GM12878 (cell line): ENCODE measurements at regions not wholly inside any gene's neighbourhood (a gene's known extent, or its start where the extent isn't known, plus 50 kb on each side); places are given as distances from the start of the nearest gene placed in this dataset.
A peak's percentile ranks its signal among the peaks of the same experiment; 100 is the strongest.

Source experiments
- ATAC-seq: fragments of 200-7000 bp; cut with Tn5 transposase; 3 replicates; pipeline ENCODE4 v1.9.1; 2020; ENCODE audit warnings: mild to moderate bottlenecking, moderate library complexity
- BruUV-seq: library from RNA; stranded (reverse); fragments of 400-500 nt; replicated peaks from 2 replicates; lab custom pipeline; 2021; lab: Mats Ljungman, UMichigan
- CTCF ChIA-PET: fragments of 300-600 bp; sonication (Branson Sonifier 250); formaldehyde crosslinking; extraction: SDS; loops from one replicate; lab custom pipeline; 2021; ENCODE audit warnings: inconsistent platforms; lab: Yijun Ruan, JAX
- POLR2A ChIA-PET: fragments of 350-600 bp; formaldehyde crosslinking; extraction: SDS; loops from one replicate; lab custom pipeline; 2021; ENCODE audit warnings: inconsistent platforms; lab: Charles Lee
- RAD21 ChIA-PET: fragments of 300-600 bp; sonication (Branson Sonifier 250); formaldehyde crosslinking; loops from one replicate; lab custom pipeline; 2023; ENCODE audit warnings: antibody characterized with exemption; ENCODE audit not compliant: unreplicated experiment; lab: Charles Lee
- SMC1A ChIA-PET: fragments of 300-600 bp; sonication (Branson Sonifier 250); formaldehyde crosslinking; loops from one replicate; lab custom pipeline; 2023; ENCODE audit not compliant: unreplicated experiment, uncharacterized antibody; lab: Charles Lee
- DNase-seq: peaks from one replicate; pipeline ENCODE4 v3.0.0-alpha.2; 2011; ENCODE audit warnings: low read depth, low spot score
- FAIRE-seq: peaks from 3 replicates; lab custom pipeline; 2011; peaks lifted over from hg19 to GRCh38; lab: Jason Lieb, UNC
- H2AFZ ChIP-seq: 2 replicates; pipeline ENCODE4 v1.6.0; 2011; ENCODE audit warnings: low read depth, low read length, control low read depth; ENCODE audit not compliant: control insufficient read depth
- H3K27ac ChIP-seq: 2 replicates; pipeline ENCODE4 v1.5.1; 2011; ENCODE audit warnings: control low read depth; ENCODE audit not compliant: control insufficient read depth, insufficient read depth
- H3K27me3 ChIP-seq, 2 experiments: replicated peaks in 1 of 2; 2 replicates each; pipeline versions ENCODE4 v1.6.0 to v1.6.1; 2011; ENCODE audit warnings: low read length in 1 of 2; ENCODE audit not compliant: control insufficient read depth in 2 of 2, insufficient read depth in 2 of 2
- H3K36me3 ChIP-seq, 2 experiments: 2 replicates each; pipeline ENCODE4 v1.5.1; 2011; ENCODE audit warnings: low read length in 1 of 2; ENCODE audit not compliant: control insufficient read depth in 2 of 2, insufficient read depth in 2 of 2
- H3K4me1 ChIP-seq: 2 replicates; pipeline ENCODE4 v1.6.1; 2011; ENCODE audit warnings: mild to moderate bottlenecking, low read length, moderate library complexity, mixed read lengths; ENCODE audit not compliant: control insufficient read depth, insufficient read depth
- H3K4me2 ChIP-seq: 2 replicates; pipeline ENCODE4 v1.6.0; 2011; ENCODE audit warnings: control low read depth; ENCODE audit not compliant: control insufficient read depth, insufficient read depth
- H3K4me3 ChIP-seq: fragments of 200-600 bp; sonication (generic); 2 replicates; pipeline ENCODE4 v1.5.1; 2016
- H3K79me2 ChIP-seq: 2 replicates; pipeline ENCODE4 v1.6.0; 2011; ENCODE audit warnings: low read length; ENCODE audit not compliant: control insufficient read depth, insufficient read depth
- H3K9ac ChIP-seq: 2 replicates; pipeline ENCODE4 v1.8.0; 2011; ENCODE audit warnings: low read length, control low read depth, mixed read lengths; ENCODE audit not compliant: control insufficient read depth, insufficient read depth
- H3K9me3 ChIP-seq: replicated peaks from 3 replicates; pipeline ENCODE4 v1.5.1; 2011; ENCODE audit warnings: mild to moderate bottlenecking, low read length; ENCODE audit not compliant: control insufficient read depth, insufficient read depth
- H4K20me1 ChIP-seq: 2 replicates; pipeline ENCODE4 v1.6.0; 2011; ENCODE audit not compliant: control insufficient read depth, insufficient read depth
- CBX3 ChIP-seq: fragments of 200-600 bp; sonication (generic); IDR thresholded peaks from 2 replicates; pipeline ENCODE4 v1.6.1; 2016; ENCODE audit warnings: low read depth, borderline replicate concordance
- FOXK2 ChIP-seq: fragments of 450-650 bp; IDR thresholded peaks from 2 replicates; pipeline ENCODE4 v1.6.1; 2017; ENCODE audit warnings: mild to moderate bottlenecking, moderate library complexity
- HDAC6 ChIP-seq: fragments of 200-600 bp; sonication (generic); IDR thresholded peaks from one replicate; pipeline ENCODE4 v1.8.0; 2017; ENCODE audit warnings: antibody characterized with exemption; ENCODE audit not compliant: unreplicated experiment
- IKZF2 ChIP-seq, 2 experiments: fragments of 450-650 bp; IDR thresholded peaks; 2 replicates each; pipeline ENCODE4 v1.6.1; 2017; ENCODE audit warnings: mild to moderate bottlenecking in 2 of 2, moderate library complexity in 2 of 2
- MXI1 ChIP-seq: fragments of 150-350 bp; IDR thresholded peaks from 2 replicates; pipeline ENCODE4 v1.6.1; 2011; ENCODE audit warnings: low read depth, mild to moderate bottlenecking, inconsistent platforms, low read length, improper control_type of control experiment
- NBN ChIP-seq: fragments of 450-650 bp; IDR thresholded peaks from 2 replicates; pipeline ENCODE4 v1.6.1; 2016
- NFXL1 ChIP-seq: fragments of 450-650 bp; IDR thresholded peaks from 2 replicates; pipeline ENCODE4 v1.6.1; 2017; ENCODE audit warnings: antibody characterized with exemption, mild to moderate bottlenecking, borderline replicate concordance
- RAD51 ChIP-seq: fragments of 450-650 bp; IDR thresholded peaks from 2 replicates; pipeline ENCODE4 v1.6.1; 2016; ENCODE audit warnings: moderate library complexity, mild to moderate bottlenecking, inconsistent platforms
- REST ChIP-seq: IDR thresholded peaks from 2 replicates; pipeline ENCODE4 v1.6.1; 2012; ENCODE audit warnings: mild to moderate bottlenecking, low read depth, low read length
- SMARCA5 ChIP-seq: fragments of 450-650 bp; IDR thresholded peaks from 2 replicates; pipeline ENCODE4 v1.6.1; 2017; ENCODE audit warnings: mild to moderate bottlenecking
- SMC3 ChIP-seq: IDR thresholded peaks from 2 replicates; pipeline ENCODE4 v1.6.1; 2011; ENCODE audit warnings: low read length, improper control_type of control experiment, borderline replicate concordance
- SP1 ChIP-seq: IDR thresholded peaks from one replicate; pipeline ENCODE4 v1.6.1; 2011; ENCODE audit warnings: low read depth, low read length
- SUZ12 ChIP-seq: fragments of 200-600 bp; sonication (generic); IDR thresholded peaks from one replicate; pipeline ENCODE4 v1.6.1; 2018; ENCODE audit warnings: antibody characterized with exemption, mild to moderate bottlenecking; ENCODE audit not compliant: unreplicated experiment
- YBX1 ChIP-seq: fragments of 450-650 bp; IDR thresholded peaks from 2 replicates; pipeline ENCODE4 v1.6.1; 2016; ENCODE audit warnings: antibody characterized with exemption
- ZNF274 ChIP-seq: IDR thresholded peaks from one replicate; pipeline ENCODE4 v1.8.0; 2011; ENCODE audit not compliant: insufficient read length, insufficient read depth
- ZNF622 ChIP-seq: fragments of 450-650 bp; IDR thresholded peaks from 2 replicates; pipeline ENCODE4 v1.6.1; 2017; ENCODE audit warnings: mild to moderate bottlenecking, inconsistent platforms
- WGBS: methylation state at CpG from one replicate; pipeline ENCODE4 v1.1.6; 2016; ENCODE audit warnings: low lambda C conversion rate; ENCODE audit not compliant: insufficient replicate concordance, insufficient coverage; ENCODE audit errors: missing lambda C conversion rate; 5-methylcytosine and 5-hydroxymethylcytosine counted together
- in situ Hi-C: fragments of 300-500 bp; cut with MboI; formaldehyde crosslinking; loops from 9 replicates; pipeline ENCODE4 v1.14.3; 2018; ENCODE audit warnings: mixed read lengths
- intact Hi-C: fragments of 100-400 bp; cut with micrococcal nuclease; formaldehyde crosslinking; loops from one replicate; pipeline ENCODE4 v1.14.2; 2022; ENCODE audit not compliant: unreplicated experiment
- TF ChIP-seq, protein P1 (sequence below): fragments of 450-650 bp; IDR thresholded peaks from 2 replicates; pipeline ENCODE4 v1.6.1; 2016; ENCODE audit warnings: mild to moderate bottlenecking

GRCh38 chr12:93272997-93273396 is 104.7 kb upstream of the NUDT4 start (continued):
- TF ChIP-seq MXI1 (no peak), NFXL1 (no peak), ZNF274 (no peak), SMC3 (no peak), SMARCA5 (no peak), SUZ12 (no peak), HDAC6 (no peak), RAD51 (no peak)
- TF ChIP-seq, protein P1, sequence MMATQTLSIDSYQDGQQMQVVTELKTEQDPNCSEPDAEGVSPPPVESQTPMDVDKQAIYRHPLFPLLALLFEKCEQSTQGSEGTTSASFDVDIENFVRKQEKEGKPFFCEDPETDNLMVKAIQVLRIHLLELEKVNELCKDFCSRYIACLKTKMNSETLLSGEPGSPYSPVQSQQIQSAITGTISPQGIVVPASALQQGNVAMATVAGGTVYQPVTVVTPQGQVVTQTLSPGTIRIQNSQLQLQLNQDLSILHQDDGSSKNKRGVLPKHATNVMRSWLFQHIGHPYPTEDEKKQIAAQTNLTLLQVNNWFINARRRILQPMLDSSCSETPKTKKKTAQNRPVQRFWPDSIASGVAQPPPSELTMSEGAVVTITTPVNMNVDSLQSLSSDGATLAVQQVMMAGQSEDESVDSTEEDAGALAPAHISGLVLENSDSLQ: no peak

GRCh38 chr12:93273834-93274564 is 103.7 kb upstream of the NUDT4 start:
- no TSS peak for BruUV-seq
- Histone ChIP-seq H3K36me3 (no peaks in the 10 kb centered on the region), H3K27me3 (no peaks in the 10 kb centered on the region), H3K4me3 (no peak overlapping the region), H3K9me3 (no peaks in the 10 kb centered on the region; the same call in 2 of the 3 replicates), H3K4me1 (no peaks in the 10 kb centered on the region), H4K20me1 (no peaks in the 10 kb centered on the region), H3K4me2 (no peak overlapping the region), H3K79me2 (no peaks in the 10 kb centered on the region), H3K27ac (no peak overlapping the region), H3K9ac (no peak overlapping the region), H2AFZ (peak overlapping the region; percentile 53)
- ChIA-PET SMC1A (no interaction called here), POLR2A (interaction anchor here (0.6 kb wide), 1 partner anchor 23 kb away, joined by 3 read pairs; no protein-coding TSS in a partner anchor), CTCF (interaction anchor here (1.4 kb wide), 1 partner anchor 12 kb away, joined by 5 read pairs; no protein-coding TSS in a partner anchor), RAD21 (no interaction called here)
- DNase-seq: no peak
- no peak for FAIRE-seq
- WGBS: 87% methylated on average over 8 of the region's 8 CpGs
- in situ Hi-C loops (no loop called here), intact Hi-C loops (no loop called here)
- ATAC-seq: no peak
- TF ChIP-seq SP1 (no peak), NBN (no peak), REST (no peak), YBX1 (no peak), IKZF2 (IDR thresholded peaks at IDR 0.05) (no peak), ZNF622 (no peak), FOXK2 (no peak), CBX3 (no peak)
- TF ChIP-seq, protein P1: no peak
